Activated CD4-positive, alpha-beta memory T cell treated with anti-CD3 and anti-CD28 coated beads for 36 hours (primary cell): ENCODE measurements at regions not wholly inside any gene's neighbourhood (a gene's known extent, or its start where the extent isn't known, plus 50 kb on each side); places are given as distances from the start of the nearest gene placed in this dataset.

Experiments
- CTCF ChIA-PET: fragments of 350-600 bp; sonication (Branson Sonifier 250); formaldehyde crosslinking; loops from one replicate; lab custom pipeline; 2021; ENCODE audit warnings: antibody characterized with exemption, inconsistent platforms; lab: Charles Lee
- POLR2A ChIA-PET: fragments of 350-600 bp; sonication (Branson Sonifier 250); formaldehyde crosslinking; loops from one replicate; lab custom pipeline; 2021; ENCODE audit warnings: antibody characterized with exemption; lab: Charles Lee
- DNase-seq: peaks from one replicate; pipeline ENCODE4 v3.0.0-alpha.2; 2020
- H3K27ac Mint-ChIP-seq: one replicate; pipeline ENCODE4 v1.8.0; 2021; ENCODE audit warnings: mixed read lengths
- H3K27me3 Mint-ChIP-seq: one replicate; pipeline ENCODE4 v1.8.0; 2021; ENCODE audit warnings: mixed read lengths
- H3K36me3 Mint-ChIP-seq: one replicate; pipeline ENCODE4 v1.8.0; 2021; ENCODE audit warnings: mixed read lengths
- H3K4me1 Mint-ChIP-seq: one replicate; pipeline ENCODE4 v1.8.0; 2021; ENCODE audit warnings: low read depth, mixed read lengths
- H3K4me3 Mint-ChIP-seq: one replicate; pipeline ENCODE4 v1.8.0; 2021; ENCODE audit warnings: mild to moderate bottlenecking, mixed read lengths
- H3K9me3 Mint-ChIP-seq: one replicate; pipeline ENCODE4 v1.8.0; 2021; ENCODE audit warnings: mixed read lengths
- intact Hi-C: fragments of 100-400 bp; cut with micrococcal nuclease; formaldehyde crosslinking; loops from one replicate; pipeline ENCODE4 v1.15.1; 2023

DNA sequence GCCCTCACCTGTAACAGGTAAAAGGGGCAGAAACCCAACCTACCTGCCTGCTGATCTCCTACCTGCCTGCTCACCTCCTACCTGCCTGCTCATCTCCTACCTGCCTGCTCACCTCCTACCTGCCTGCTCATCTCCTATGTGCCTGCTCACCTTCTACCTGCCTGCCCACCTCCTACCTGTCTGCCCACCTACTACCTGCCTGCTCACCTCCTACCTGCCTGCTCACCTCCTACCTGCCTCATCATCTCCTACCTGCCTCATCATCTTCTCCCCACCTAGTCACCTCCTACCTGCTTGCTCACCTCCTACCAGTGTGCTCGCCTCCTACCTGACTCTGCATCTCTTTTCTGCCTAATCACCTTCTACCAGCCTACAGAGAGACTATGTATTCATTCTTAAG, 452.9 kb downstream of the MATN1 start:
- no peak overlapping the region for H3K4me3 Mint-ChIP-seq

GRCh38 chr1:30268923-30269666, 454.3 kb downstream of the MATN1 start:
- no peaks in the 10 kb centered on the region for H3K9me3 Mint-ChIP-seq
- intact Hi-C loops, result no loop called here
- no peaks in the 10 kb centered on the region for H3K4me1 Mint-ChIP-seq
- no peak overlapping the region for H3K4me3 Mint-ChIP-seq
- no peaks in the 10 kb centered on the region for H3K36me3 Mint-ChIP-seq
- ChIA-PET CTCF (no interaction called here), POLR2A (no interaction called here)
- no peak for DNase-seq
- H3K27ac Mint-ChIP-seq, result no peak overlapping the region
- peaks cover 5% of the 10 kb centered on the region for H3K27me3 Mint-ChIP-seq

More for the DNA sequence above, 452.9 kb downstream of the MATN1 start:
- Mint-ChIP-seq H3K4me1 (no peaks in the 10 kb centered on the region), H3K9me3 (no peaks in the 10 kb centered on the region), H3K27ac (no peak overlapping the region), H3K36me3 (no peaks in the 10 kb centered on the region), H3K27me3 (peaks cover 6% of the 10 kb centered on the region)
- CTCF ChIA-PET, result no interaction called here
- intact Hi-C loops, result no loop called here
- no peak for DNase-seq
- POLR2A ChIA-PET, result no interaction called here

- Mint-ChIP-seq H3K27ac (no peak overlapping the region), H3K27me3 (peaks cover 5% of the 10 kb centered on the region), H3K4me3 (no peak overlapping the region), H3K36me3 (no peaks in the 10 kb centered on the region), H3K9me3 (no peaks in the 10 kb centered on the region), H3K4me1 (no peaks in the 10 kb centered on the region)
- POLR2A ChIA-PET, result no interaction called here
- CTCF ChIA-PET, result no interaction called here
- intact Hi-C loops, result no loop called here
- no peak for DNase-seq
Observed at GRCh38 chr1:30267856-30268255, 455.5 kb downstream of the MATN1 start.

DNA sequence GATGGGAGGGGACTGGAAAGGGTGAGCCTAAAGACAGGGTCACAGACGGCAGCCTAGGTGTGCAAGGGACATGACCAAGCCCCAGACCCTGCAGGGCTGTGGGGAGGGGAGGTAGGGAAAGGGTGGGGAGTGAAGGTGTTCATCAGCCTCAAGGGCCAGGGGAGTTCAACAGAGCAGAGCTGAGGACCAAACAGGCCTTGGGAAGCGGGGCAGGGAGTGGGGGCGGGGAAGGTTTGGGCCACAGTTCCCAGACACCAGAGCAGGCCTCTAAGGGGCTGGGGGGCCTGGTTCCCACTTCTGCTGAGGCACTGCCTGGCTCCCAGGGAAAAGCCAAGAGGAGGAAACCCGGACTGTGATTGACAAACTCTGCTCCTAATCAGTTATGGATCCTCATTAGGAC, 456.3 kb downstream of the MATN1 start:
- intact Hi-C loops, result no loop called here
- H3K4me3 Mint-ChIP-seq, result no peak overlapping the region

DNA sequence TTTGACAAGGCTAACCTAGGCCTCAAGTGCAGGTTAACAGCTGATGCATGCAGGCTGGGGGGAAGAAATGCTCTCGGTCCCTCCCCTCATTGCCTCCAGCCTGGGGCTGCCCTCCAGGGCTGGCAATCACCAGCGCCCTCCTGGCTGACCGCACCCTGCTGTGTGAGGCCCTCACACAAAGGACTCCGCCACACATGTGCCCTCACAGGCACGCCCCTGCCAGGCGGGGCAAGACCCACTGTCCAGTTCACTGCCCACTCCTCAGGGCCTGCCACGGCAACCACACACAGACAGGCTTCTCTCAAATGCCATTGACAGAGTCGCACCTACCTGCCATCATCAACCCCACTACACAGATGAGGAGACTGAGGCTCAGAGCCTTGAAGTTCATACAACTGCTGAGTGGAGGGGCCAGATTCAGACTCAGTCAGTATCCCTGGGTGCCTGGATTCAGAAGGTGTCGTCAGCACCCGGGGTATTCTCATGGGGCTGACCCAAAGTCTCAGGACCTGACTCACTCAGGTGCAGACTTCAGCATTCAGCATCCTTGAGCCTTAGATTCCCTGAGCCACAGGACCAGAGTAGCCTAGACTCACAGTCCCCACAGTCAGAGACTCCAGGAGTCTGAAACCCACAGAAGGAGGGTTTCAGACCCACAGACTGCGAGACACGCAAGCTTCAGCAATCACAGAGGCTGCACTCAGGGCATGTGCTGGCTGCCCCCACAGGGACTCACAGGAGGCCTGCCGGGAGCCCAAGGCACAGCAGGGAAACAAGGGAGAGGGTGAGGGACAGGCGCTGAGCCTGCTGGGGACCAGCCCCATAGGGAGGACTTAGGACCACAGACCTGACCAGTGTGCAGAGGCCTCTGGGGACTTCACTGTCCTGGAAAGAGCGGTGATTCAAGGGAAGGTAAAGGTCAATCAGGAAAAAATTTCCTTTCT, 458.0 kb downstream of the MATN1 start:
- CTCF ChIA-PET, result no interaction called here
- H3K27me3 Mint-ChIP-seq, result peaks cover 3% of the 10 kb centered on the region
- H3K4me3 Mint-ChIP-seq, result no peak overlapping the region
- no peaks in the 10 kb centered on the region for H3K36me3 Mint-ChIP-seq
- intact Hi-C loops, result no loop called here
- POLR2A ChIA-PET, result no interaction called here
- H3K27ac Mint-ChIP-seq, result no peak overlapping the region
- DNase-seq, result no peak
- no peaks in the 10 kb centered on the region for H3K4me1 Mint-ChIP-seq
- no peaks in the 10 kb centered on the region for H3K9me3 Mint-ChIP-seq

More for the DNA sequence above, 456.3 kb downstream of the MATN1 start:
- Mint-ChIP-seq H3K4me1 (no peaks in the 10 kb centered on the region), H3K36me3 (no peaks in the 10 kb centered on the region), H3K9me3 (no peaks in the 10 kb centered on the region), H3K27ac (no peak overlapping the region), H3K27me3 (peaks cover 3% of the 10 kb centered on the region)
- DNase-seq, result no peak
- ChIA-PET CTCF (no interaction called here), POLR2A (no interaction called here)

- no peak for DNase-seq
- peaks cover 4% of the 10 kb centered on the region for H3K27me3 Mint-ChIP-seq
- no peaks in the 10 kb centered on the region for H3K36me3 Mint-ChIP-seq
- no peak overlapping the region for H3K27ac Mint-ChIP-seq
- POLR2A ChIA-PET, result no interaction called here
- H3K9me3 Mint-ChIP-seq, result no peaks in the 10 kb centered on the region
- H3K4me1 Mint-ChIP-seq, result no peaks in the 10 kb centered on the region
- CTCF ChIA-PET, result no interaction called here
- intact Hi-C loops, result no loop called here
- no peak overlapping the region for H3K4me3 Mint-ChIP-seq
Observed at GRCh38 chr1:30264672-30265025, 458.7 kb downstream of the MATN1 start.

- Mint-ChIP-seq H3K4me3 (no peak overlapping the region), H3K27me3 (peaks cover 10% of the 10 kb centered on the region), H3K9me3 (no peaks in the 10 kb centered on the region), H3K4me1 (no peaks in the 10 kb centered on the region), H3K27ac (no peak overlapping the region), H3K36me3 (no peaks in the 10 kb centered on the region)
- CTCF ChIA-PET, result no interaction called here
- no peak for DNase-seq
- intact Hi-C loops, result no loop called here
- POLR2A ChIA-PET, result no interaction called here
Observed at GRCh38 chr1:30263888-30264671, 459.3 kb downstream of the MATN1 start.

DNA sequence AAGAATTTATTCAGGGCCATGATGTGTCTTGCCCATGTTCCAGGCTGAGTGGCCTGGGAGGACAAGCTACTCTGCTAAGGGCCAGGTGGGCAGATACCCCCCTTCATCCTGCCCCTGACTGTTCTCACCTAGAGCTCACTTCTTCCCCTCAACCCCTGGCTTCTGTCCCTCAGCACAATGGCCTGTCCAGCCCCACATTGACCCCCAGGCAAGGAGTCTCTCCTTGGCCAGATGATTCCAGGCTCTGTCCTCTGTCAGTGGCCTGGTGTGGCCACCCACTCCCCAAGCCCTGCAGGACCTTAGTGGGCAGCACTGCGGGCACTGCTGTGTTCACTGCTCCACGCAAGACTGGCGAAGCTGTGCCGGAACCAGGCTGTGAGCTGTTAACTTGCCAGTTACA, 460.0 kb downstream of the MATN1 start:
- Mint-ChIP-seq H3K36me3 (no peaks in the 10 kb centered on the region), H3K4me1 (no peaks in the 10 kb centered on the region), H3K4me3 (no peak overlapping the region), H3K27ac (no peak overlapping the region), H3K27me3 (peaks cover 12% of the 10 kb centered on the region), H3K9me3 (no peaks in the 10 kb centered on the region)
- ChIA-PET CTCF (interaction anchor here (0.8 kb wide), 1 partner anchor 178 kb away, joined by 3 read pairs; no protein-coding TSS in a partner anchor), POLR2A (no interaction called here)
- DNase-seq, result no peak
- intact Hi-C loops, result no loop called here

DNA sequence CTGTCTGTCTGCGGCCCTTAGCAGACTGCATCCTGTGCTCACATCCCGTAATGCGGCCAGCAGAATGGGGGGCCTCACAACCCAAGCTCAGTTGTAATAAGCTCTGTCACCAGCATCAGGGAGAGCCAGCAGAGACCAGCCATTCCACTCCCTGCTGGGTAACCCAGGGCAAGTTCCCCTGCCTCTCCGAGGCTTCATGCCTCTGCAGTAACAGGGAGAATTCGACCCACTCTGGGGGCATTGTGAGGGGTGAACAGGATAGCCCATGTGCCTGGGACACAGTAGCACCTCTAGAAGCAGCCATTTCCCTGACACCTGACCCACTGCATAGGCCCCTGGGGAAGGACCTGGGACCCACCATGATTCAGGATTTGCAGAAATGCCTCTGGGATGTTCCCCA, 461.2 kb downstream of the MATN1 start:
- ChIA-PET POLR2A (no interaction called here), CTCF (no interaction called here)
- Mint-ChIP-seq H3K27ac (no peak overlapping the region), H3K27me3 (peaks cover 13% of the 10 kb centered on the region), H3K4me1 (no peaks in the 10 kb centered on the region), H3K9me3 (no peaks in the 10 kb centered on the region), H3K4me3 (no peak overlapping the region), H3K36me3 (no peaks in the 10 kb centered on the region)
- no peak for DNase-seq
- intact Hi-C loops, result no loop called here

- H3K4me3 Mint-ChIP-seq, result no peak overlapping the region
- ChIA-PET CTCF (no interaction called here), POLR2A (no interaction called here)
- H3K9me3 Mint-ChIP-seq, result no peaks in the 10 kb centered on the region
- no peaks in the 10 kb centered on the region for H3K4me1 Mint-ChIP-seq
- no peaks in the 10 kb centered on the region for H3K36me3 Mint-ChIP-seq
- no peak overlapping the region for H3K27ac Mint-ChIP-seq
- H3K27me3 Mint-ChIP-seq, result peaks cover 13% of the 10 kb centered on the region
- no peak for DNase-seq
- intact Hi-C loops, result no loop called here
Observed at GRCh38 chr1:30260318-30260717, 463.1 kb downstream of the MATN1 start.

GRCh38 chr1:30259631-30260030, 463.8 kb downstream of the MATN1 start:
- Mint-ChIP-seq H3K27me3 (peaks cover 13% of the 10 kb centered on the region), H3K27ac (no peak overlapping the region), H3K4me1 (no peaks in the 10 kb centered on the region), H3K36me3 (no peaks in the 10 kb centered on the region), H3K4me3 (no peak overlapping the region), H3K9me3 (no peaks in the 10 kb centered on the region)
- intact Hi-C loops, result no loop called here
- ChIA-PET POLR2A (no interaction called here), CTCF (no interaction called here)
- no peak for DNase-seq

DNA sequence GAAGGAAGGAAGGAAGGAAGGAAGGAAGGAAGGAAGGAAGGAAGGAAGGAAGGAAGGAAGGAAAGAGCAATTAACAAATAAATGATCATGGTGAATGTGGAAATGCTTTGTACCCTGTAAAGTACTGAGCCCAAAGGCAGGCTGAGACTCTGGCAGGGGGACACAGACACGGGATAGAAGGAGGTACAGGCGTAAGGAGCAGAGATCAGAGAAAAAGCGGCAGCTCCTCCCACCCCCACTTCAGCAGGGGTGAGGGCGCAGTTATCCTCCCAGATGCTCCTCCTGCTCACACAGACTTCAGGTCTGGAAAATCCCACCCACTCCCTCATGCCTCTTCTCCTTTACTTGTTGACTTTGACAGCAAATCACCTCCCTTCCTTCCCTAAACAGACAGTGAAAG, 464.5 kb downstream of the MATN1 start:
- ChIA-PET CTCF (no interaction called here), POLR2A (no interaction called here)
- Mint-ChIP-seq H3K27me3 (peaks cover 13% of the 10 kb centered on the region), H3K36me3 (no peaks in the 10 kb centered on the region), H3K27ac (no peak overlapping the region), H3K4me3 (no peak overlapping the region), H3K4me1 (no peaks in the 10 kb centered on the region), H3K9me3 (no peaks in the 10 kb centered on the region)
- no peak for DNase-seq
- intact Hi-C loops, result no loop called here
